ENCODE measurements at regions not wholly inside any gene's neighbourhood (a gene's known extent, or its start where the extent isn't known, plus 50 kb on each side); places are given as distances from the start of the nearest gene placed in this dataset.

DNA sequence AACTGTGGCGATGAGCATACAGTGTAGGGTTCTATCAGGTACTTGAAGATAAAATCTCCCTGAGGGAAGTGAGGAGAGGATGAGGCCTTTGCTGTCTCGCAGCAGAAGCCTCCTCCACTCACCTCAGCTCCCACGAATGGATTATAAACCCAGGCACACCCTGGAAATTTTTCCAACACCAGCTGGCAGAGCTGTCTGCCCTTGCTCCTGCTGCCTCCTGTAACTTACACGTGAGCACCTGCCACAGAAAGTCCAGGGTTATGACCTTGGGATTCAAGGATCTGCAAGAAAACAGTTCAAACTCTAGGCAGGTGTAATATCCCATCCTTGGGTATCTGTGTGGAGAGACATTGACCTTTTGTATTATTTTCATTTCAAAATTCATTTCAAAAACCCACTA is 70.9 kb upstream of the MYO16 start:
- TF ChIP-seq, protein P1, sequence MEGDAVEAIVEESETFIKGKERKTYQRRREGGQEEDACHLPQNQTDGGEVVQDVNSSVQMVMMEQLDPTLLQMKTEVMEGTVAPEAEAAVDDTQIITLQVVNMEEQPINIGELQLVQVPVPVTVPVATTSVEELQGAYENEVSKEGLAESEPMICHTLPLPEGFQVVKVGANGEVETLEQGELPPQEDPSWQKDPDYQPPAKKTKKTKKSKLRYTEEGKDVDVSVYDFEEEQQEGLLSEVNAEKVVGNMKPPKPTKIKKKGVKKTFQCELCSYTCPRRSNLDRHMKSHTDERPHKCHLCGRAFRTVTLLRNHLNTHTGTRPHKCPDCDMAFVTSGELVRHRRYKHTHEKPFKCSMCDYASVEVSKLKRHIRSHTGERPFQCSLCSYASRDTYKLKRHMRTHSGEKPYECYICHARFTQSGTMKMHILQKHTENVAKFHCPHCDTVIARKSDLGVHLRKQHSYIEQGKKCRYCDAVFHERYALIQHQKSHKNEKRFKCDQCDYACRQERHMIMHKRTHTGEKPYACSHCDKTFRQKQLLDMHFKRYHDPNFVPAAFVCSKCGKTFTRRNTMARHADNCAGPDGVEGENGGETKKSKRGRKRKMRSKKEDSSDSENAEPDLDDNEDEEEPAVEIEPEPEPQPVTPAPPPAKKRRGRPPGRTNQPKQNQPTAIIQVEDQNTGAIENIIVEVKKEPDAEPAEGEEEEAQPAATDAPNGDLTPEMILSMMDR (conservative IDR thresholded peaks at IDR 0.05), result no peak
- no peak for TF ChIP-seq ZFX (IDR thresholded peaks at IDR 0.05)
- H3K27ac ChIP-seq, result no peak overlapping the region

DNA sequence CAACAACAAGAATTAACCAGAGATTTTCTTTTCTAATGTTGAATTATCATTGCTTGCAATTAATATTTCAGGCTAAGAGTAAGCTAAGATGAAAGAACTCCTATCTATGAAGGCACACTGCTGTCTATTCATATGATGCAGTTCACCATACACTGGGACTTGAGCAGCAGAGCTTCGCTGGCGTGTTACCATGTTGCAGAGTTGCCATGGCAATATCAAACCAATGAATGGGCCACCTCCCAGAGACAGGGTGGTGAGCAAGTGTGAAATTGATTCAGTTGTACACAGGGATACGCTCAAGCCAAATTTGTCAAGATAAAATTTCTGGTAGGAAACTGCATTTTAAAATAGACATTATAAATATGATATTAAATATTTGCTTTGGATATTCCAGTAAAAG is 69.3 kb upstream of the MYO16 start:
- no peak for TF ChIP-seq ZFX (IDR thresholded peaks at IDR 0.05)
- TF ChIP-seq, protein P1 (conservative IDR thresholded peaks at IDR 0.05), result no peak
- H3K27ac ChIP-seq, result no peak overlapping the region

DNA sequence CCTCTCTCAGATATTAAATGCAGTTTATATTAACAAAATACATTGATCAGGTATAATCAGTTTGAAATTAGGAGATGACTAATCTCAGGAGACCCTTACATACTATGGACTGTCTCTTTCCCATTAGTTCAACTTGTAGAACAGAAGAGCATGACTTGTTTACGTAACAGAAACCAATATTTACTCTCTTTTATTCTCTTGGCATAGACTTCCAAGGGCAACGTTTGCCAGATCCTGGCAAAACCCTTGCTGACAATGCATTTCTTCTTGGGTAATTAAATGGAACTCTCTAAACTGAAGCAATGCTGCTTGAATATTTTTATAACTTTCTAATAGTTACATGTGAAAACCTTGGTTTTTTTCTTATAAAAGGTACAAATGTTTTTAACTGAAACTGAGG is 68.3 kb upstream of the MYO16 start:
- no peak overlapping the region for H3K27ac ChIP-seq
- TF ChIP-seq ZFX (IDR thresholded peaks at IDR 0.05), result no peak

DNA sequence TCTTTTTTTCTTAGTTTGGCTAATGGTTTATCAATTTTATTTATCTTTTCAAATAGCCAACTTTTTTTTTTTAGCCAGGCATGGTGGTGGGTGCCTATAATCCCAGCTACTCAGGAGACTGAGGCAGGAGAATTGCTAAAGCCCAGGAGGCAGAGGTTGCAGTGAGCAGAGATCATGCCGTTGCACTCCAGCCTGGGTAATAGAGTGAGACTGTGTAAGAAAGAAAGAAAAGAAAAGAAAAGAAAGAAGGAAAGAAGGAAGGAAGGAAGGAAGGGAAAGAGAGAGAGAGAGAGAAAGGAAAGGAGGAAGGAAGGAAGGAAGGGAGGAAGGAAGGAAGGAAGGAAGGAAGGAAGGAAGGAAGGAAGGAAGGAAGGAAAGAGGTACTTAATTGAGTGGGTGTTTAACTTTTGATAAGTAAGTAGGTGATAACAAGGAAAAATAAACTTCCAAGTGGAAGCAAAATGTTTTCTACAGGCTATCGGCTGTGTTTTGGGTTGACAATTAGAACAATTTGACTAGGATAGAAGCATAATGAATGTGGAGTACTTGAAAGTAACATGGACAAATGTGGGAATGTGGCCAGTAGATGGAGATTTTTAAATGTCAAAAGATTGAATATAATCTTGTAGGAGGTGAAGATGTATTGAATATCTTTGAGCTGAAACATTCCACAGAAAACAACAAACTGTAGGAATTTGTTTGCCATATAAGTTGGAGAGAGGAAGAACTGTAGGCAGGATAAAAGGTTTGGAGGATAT is 62.8 kb upstream of the MYO16 start:
- H3K27ac ChIP-seq, result no peak overlapping the region

DNA sequence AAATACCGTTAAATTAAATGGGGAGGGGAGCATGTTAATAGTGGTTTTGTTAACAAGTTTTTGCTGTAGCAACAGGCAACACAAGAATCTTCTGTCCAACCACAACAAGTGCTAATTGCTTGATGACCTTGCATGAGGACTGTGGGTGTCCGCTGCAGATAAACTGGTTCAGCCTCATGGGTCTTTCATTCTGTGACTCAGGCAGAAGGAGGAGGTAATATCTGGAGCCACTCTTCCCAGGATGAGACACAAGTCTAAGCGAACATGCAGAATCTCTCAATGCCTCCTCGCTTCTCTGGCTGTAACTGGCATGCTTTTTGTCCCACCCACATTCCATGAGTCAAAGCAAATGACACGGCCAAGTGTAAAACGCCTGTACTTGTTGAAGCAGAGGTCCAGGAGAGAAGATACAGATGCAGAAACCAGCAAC is 56.6 kb upstream of the MYO16 start:
- H3K27ac ChIP-seq, result no peak overlapping the region
- TF ChIP-seq, protein P1 (conservative IDR thresholded peaks at IDR 0.05), result no peak
- TF ChIP-seq ZFX (IDR thresholded peaks at IDR 0.05), result no peak

More for the DNA sequence above, 62.8 kb upstream of the MYO16 start:
- no peak for TF ChIP-seq ZFX (IDR thresholded peaks at IDR 0.05)
- TF ChIP-seq, protein P1 (conservative IDR thresholded peaks at IDR 0.05), result no peak

DNA sequence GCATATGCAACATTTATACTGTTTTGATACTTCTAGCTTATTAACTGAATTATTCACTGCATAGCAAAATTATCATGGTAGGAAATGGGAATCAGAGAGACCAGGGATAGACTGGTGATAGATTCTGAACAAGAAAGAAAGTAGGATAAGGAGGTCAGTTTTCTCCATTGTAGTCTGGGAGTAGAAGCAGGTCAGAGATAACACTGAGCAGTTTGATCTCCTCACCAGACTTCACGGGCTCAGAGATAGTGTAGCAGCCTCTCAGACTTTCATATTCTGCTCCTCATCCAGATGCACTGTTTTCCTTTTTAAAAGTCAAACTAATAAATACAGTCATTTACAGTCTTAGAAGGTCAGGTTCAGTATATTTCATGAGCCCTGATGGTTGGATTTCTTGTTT is 56.0 kb upstream of the MYO16 start:
- TF ChIP-seq ZFX (IDR thresholded peaks at IDR 0.05), result no peak
- TF ChIP-seq, protein P1 (conservative IDR thresholded peaks at IDR 0.05), result no peak
- no peak overlapping the region for H3K27ac ChIP-seq

DNA sequence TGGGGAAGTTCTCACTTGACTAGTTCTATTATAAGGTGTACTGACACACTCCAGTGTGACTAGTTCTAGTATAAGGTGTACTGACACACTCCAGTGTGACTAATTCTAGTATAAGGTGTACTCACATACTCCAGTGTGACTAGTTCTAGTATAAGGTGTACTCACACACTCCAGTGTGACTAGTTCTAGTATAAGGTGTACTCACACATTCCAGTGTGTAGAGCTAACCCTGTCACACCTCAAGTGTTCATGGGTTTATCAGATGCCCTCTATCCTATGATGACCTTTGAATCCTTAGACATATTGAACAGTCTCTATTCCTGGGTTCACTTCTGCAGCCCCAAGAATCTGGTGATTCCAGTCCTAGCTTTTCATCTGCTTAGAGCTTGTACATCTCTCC is 54.6 kb upstream of the MYO16 start:
- no peak for TF ChIP-seq ZFX (IDR thresholded peaks at IDR 0.05)

DNA sequence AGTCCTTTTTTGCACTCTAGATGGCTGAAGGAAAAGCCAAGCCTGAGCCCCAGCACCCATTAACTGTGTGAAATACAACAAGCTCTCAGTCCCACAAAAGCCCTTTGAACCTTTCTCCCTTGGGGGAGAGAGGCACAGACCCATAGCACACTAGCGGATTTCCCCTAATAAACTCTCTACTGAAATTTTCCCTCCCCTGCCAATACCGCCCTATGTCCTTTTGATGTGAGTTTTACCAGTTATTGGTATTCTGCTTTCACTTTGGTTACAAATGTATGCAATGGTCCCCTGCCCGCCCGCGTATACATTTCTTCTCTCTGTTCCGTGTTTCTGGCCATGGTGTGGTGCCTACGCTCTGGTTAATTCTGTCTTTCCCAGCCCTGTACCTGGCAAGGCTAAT is 54.0 kb upstream of the MYO16 start:
- TF ChIP-seq ZFX (IDR thresholded peaks at IDR 0.05), result no peak
- TF ChIP-seq, protein P1 (conservative IDR thresholded peaks at IDR 0.05), result no peak

More for the DNA sequence above, 54.6 kb upstream of the MYO16 start:
- H3K27ac ChIP-seq, result no peak overlapping the region

More for the DNA sequence above, 54.0 kb upstream of the MYO16 start:
- H3K27ac ChIP-seq, result no peak overlapping the region
